Endodermal cell (in vitro differentiated cells): ENCODE measurements at regions not wholly inside any gene's neighbourhood (a gene's known extent, or its start where the extent isn't known, plus 50 kb on each side); places are given as distances from the start of the nearest gene placed in this dataset.

Source experiments
- DNase-seq: peaks from one replicate; pipeline ENCODE4 v3.0.0-alpha.2; 2017
- H3K27ac ChIP-seq: 2 replicates; pipeline ENCODE4 v1.5.1; 2013; ENCODE audit warnings: mild to moderate bottlenecking, low read depth, low read length, moderate library complexity
- H3K27me3 ChIP-seq: 2 replicates; pipeline ENCODE4 v1.6.1; 2013; ENCODE audit warnings: mild to moderate bottlenecking, low read length, moderate library complexity; ENCODE audit not compliant: insufficient read depth, control insufficient read depth, poor library complexity, severe bottlenecking
- H3K36me3 ChIP-seq: 2 replicates; pipeline ENCODE4 v1.7.0; 2013; ENCODE audit warnings: mild to moderate bottlenecking, low read length, moderate library complexity; ENCODE audit not compliant: control insufficient read depth, insufficient read depth
- H3K4me1 ChIP-seq: one replicate; pipeline ENCODE4 v1.7.0; 2013; ENCODE audit warnings: low read length; ENCODE audit not compliant: control insufficient read depth, insufficient read depth
- H3K4me3 ChIP-seq: 2 replicates; pipeline ENCODE4 v1.5.1; 2013; ENCODE audit warnings: mild to moderate bottlenecking, low read length, moderate library complexity
- H3K9ac ChIP-seq: 2 replicates; pipeline ENCODE4 v1.6.1; 2013; ENCODE audit warnings: mild to moderate bottlenecking, low read length, moderate library complexity; ENCODE audit not compliant: poor library complexity, severe bottlenecking; ENCODE audit errors: extremely low read depth
- H3K9me3 ChIP-seq: 2 replicates; pipeline ENCODE4 v1.6.1; 2013; ENCODE audit warnings: mild to moderate bottlenecking, low read length, moderate library complexity; ENCODE audit not compliant: control insufficient read depth
- H3K27ac Mint-ChIP-seq: 2 replicates; pipeline ENCODE4 v1.8.0; 2020; ENCODE audit warnings: mixed read lengths
- H3K27me3 Mint-ChIP-seq: 2 replicates; pipeline ENCODE4 v1.8.0; 2021; ENCODE audit warnings: mild to moderate bottlenecking, mixed read lengths; ENCODE audit not compliant: insufficient read depth
- H3K36me3 Mint-ChIP-seq: 2 replicates; pipeline ENCODE4 v1.8.0; 2020; ENCODE audit warnings: low read depth, mixed read lengths
- H3K4me1 Mint-ChIP-seq: 2 replicates; pipeline ENCODE4 v1.8.0; 2020; ENCODE audit warnings: mixed read lengths
- H3K4me3 Mint-ChIP-seq: 2 replicates; pipeline ENCODE4 v1.8.0; 2020; ENCODE audit warnings: mild to moderate bottlenecking, moderate library complexity, mixed read lengths
- H3K9me3 Mint-ChIP-seq: 2 replicates; pipeline ENCODE4 v1.8.0; 2020; ENCODE audit warnings: mild to moderate bottlenecking, mixed read lengths
- CTCF ChIP-seq: fragments of 200-600 bp; sonication (generic); conservative IDR thresholded peaks from 2 replicates; pipeline ENCODE4 v1.5.0; 2021; ENCODE audit warnings: antibody characterized with exemption, mild to moderate bottlenecking
- WGBS, 2 experiments: methylation state at CpG; one replicate each; pipeline versions ENCODE4 v1.1.5 to v1.1.7; 2013; ENCODE audit warnings: missing lambda C conversion rate in 2 of 2, mixed read lengths in 1 of 2; ENCODE audit not compliant: insufficient coverage in 1 of 2, insufficient read length in 1 of 2; 5-methylcytosine and 5-hydroxymethylcytosine counted together

GRCh38 chr13:78364711-78365110 lies 238.6 kb downstream of the POU4F1 start:
- Histone ChIP-seq H3K36me3 (no peaks in the 10 kb centered on the region), H3K27ac (no peak overlapping the region), H3K9ac (no peak overlapping the region), H3K4me3 (no peak overlapping the region), H3K9me3 (peaks cover 8% of the 10 kb centered on the region), H3K27me3 (no peaks in the 10 kb centered on the region), H3K4me1 (no peaks in the 10 kb centered on the region)
- H3K9me3 Mint-ChIP-seq, result no peaks in the 10 kb centered on the region
- H3K27me3 Mint-ChIP-seq, result peaks cover 2% of the 10 kb centered on the region
- DNase-seq, result no peak
- no peaks in the 10 kb centered on the region for H3K4me1 Mint-ChIP-seq
- H3K27ac Mint-ChIP-seq, result no peak overlapping the region
- TF ChIP-seq CTCF, result no peak
- H3K4me3 Mint-ChIP-seq, result no peak overlapping the region
- no peaks in the 10 kb centered on the region for H3K36me3 Mint-ChIP-seq
- WGBS, 2 experiments, result 90% methylated on average over 2 to 4 of the region's 5 CpGs

GRCh38 chr13:78341032-78341431 lies 262.3 kb downstream of the POU4F1 start:
- Histone ChIP-seq H3K9me3 (no peaks in the 10 kb centered on the region), H3K27me3 (no peaks in the 10 kb centered on the region), H3K4me1 (no peaks in the 10 kb centered on the region), H3K4me3 (no peak overlapping the region), H3K36me3 (no peaks in the 10 kb centered on the region), H3K9ac (no peak overlapping the region), H3K27ac (no peak overlapping the region)
- Mint-ChIP-seq H3K36me3 (no peaks in the 10 kb centered on the region), H3K4me3 (no peak overlapping the region), H3K27me3 (peaks cover 6% of the 10 kb centered on the region), H3K4me1 (peaks cover 2% of the 10 kb centered on the region), H3K27ac (no peak overlapping the region), H3K9me3 (no peaks in the 10 kb centered on the region)
- 86 to 93% methylated on average over 2 of the region's 2 CpGs for WGBS, 2 experiments
- no peak for TF ChIP-seq CTCF
- no peak for DNase-seq

- H3K9me3 Mint-ChIP-seq, result no peaks in the 10 kb centered on the region
- WGBS, 2 experiments, result 60 to 89% methylated on average over 1 to 2 of the region's 2 CpGs
- Histone ChIP-seq H3K27me3 (no peaks in the 10 kb centered on the region), H3K36me3 (no peaks in the 10 kb centered on the region), H3K4me3 (no peak overlapping the region), H3K9ac (no peak overlapping the region), H3K27ac (no peak overlapping the region), H3K9me3 (no peaks in the 10 kb centered on the region), H3K4me1 (no peaks in the 10 kb centered on the region)
- H3K4me3 Mint-ChIP-seq, result no peak overlapping the region
- no peak for TF ChIP-seq CTCF
- peaks cover 2% of the 10 kb centered on the region for H3K4me1 Mint-ChIP-seq
- H3K27me3 Mint-ChIP-seq, result peaks cover 15% of the 10 kb centered on the region
- no peaks in the 10 kb centered on the region for H3K36me3 Mint-ChIP-seq
- no peak for DNase-seq
- no peak overlapping the region for H3K27ac Mint-ChIP-seq
Measured at GRCh38 chr13:78339927-78340326, 263.4 kb downstream of the POU4F1 start.
